PC-9 (cell line): ENCODE measurements at regions not wholly inside any gene's neighbourhood (a gene's known extent, or its start where the extent isn't known, plus 50 kb on each side); places are given as distances from the start of the nearest gene placed in this dataset.

Experiments
- BruUV-seq: library from RNA; stranded (reverse); fragments of 400-500 nt; replicated peaks from 2 replicates; lab custom pipeline; 2021; lab: Mats Ljungman, UMichigan
- CTCF ChIA-PET: fragments of 300-600 bp; sonication (Branson Sonifier 250); formaldehyde crosslinking; loops from one replicate; lab custom pipeline; 2022; ENCODE audit warnings: antibody characterized with exemption; lab: Charles Lee
- POLR2A ChIA-PET: fragments of 300-600 bp; sonication (Branson Sonifier 250); formaldehyde crosslinking; loops from one replicate; lab custom pipeline; 2022; ENCODE audit warnings: antibody characterized with exemption; ENCODE audit not compliant: unreplicated experiment; lab: Charles Lee
- DNase-seq, 2 experiments: peaks; one replicate each; pipeline versions ENCODE4 v3.0.0 to v3.0.0-alpha.2; 2015 to 2022; ENCODE audit warnings: mixed read lengths in 1 of 2
- H2AFZ ChIP-seq: fragments of 200-600 bp; sonication (generic); 2 replicates; pipeline ENCODE4 v1.8.1; 2017; ENCODE audit warnings: antibody characterized with exemption
- H3F3A ChIP-seq: fragments of 200-600 bp; sonication (generic); 2 replicates; pipeline ENCODE4 v1.8.1; 2017; ENCODE audit warnings: antibody characterized with exemption, mild to moderate bottlenecking, low read depth; ENCODE audit not compliant: insufficient read depth
- H3K27ac ChIP-seq: fragments of 200-600 bp; sonication (generic); 2 replicates; pipeline ENCODE4 v1.6.1; 2016; ENCODE audit warnings: mixed run types
- H3K27me3 ChIP-seq: fragments of 200-600 bp; sonication (generic); 2 replicates; pipeline ENCODE4 v1.6.1; 2016; ENCODE audit warnings: low read depth, mixed run types; ENCODE audit not compliant: insufficient read depth
- H3K36me3 ChIP-seq: fragments of 200-600 bp; sonication (generic); 2 replicates; pipeline ENCODE4 v1.6.1; 2016; ENCODE audit warnings: low read depth, mixed run types
- H3K4me1 ChIP-seq: fragments of 200-600 bp; sonication (generic); replicated peaks from 2 replicates; pipeline ENCODE4 v1.6.1; 2016; ENCODE audit warnings: mixed run types; ENCODE audit not compliant: insufficient read depth
- H3K4me2 ChIP-seq: fragments of 200-600 bp; sonication (generic); 2 replicates; pipeline ENCODE4 v1.6.1; 2017; ENCODE audit warnings: mixed run types
- H3K4me3 ChIP-seq: fragments of 200-600 bp; sonication (generic); 2 replicates; pipeline ENCODE4 v1.6.1; 2016; ENCODE audit warnings: mixed run types
- H3K79me2 ChIP-seq: fragments of 200-600 bp; sonication (generic); 2 replicates; pipeline ENCODE4 v1.6.1; 2017; ENCODE audit warnings: low read depth, mixed run types
- H3K9me2 ChIP-seq: fragments of 200-600 bp; sonication (generic); 2 replicates; pipeline ENCODE4 v1.8.1; 2017; ENCODE audit warnings: mild to moderate bottlenecking; ENCODE audit not compliant: insufficient read depth
- H3K9me3 ChIP-seq: fragments of 200-600 bp; sonication (generic); 2 replicates; pipeline ENCODE4 v1.8.1; 2016; ENCODE audit warnings: low read depth; ENCODE audit not compliant: insufficient read depth
- H4K20me1 ChIP-seq: fragments of 200-600 bp; sonication (generic); 2 replicates; pipeline ENCODE4 v1.8.1; 2017; ENCODE audit not compliant: insufficient read depth
- CTCF ChIP-seq: fragments of 200-600 bp; sonication (generic); conservative IDR thresholded peaks from 2 replicates; pipeline ENCODE4 v1.6.1; 2017; ENCODE audit warnings: mixed run types, antibody characterized with exemption, mild to moderate bottlenecking, moderate library complexity
- EZH2 ChIP-seq: fragments of 200-600 bp; sonication (generic); IDR thresholded peaks from 2 replicates; pipeline ENCODE4 v1.8.0; 2017; ENCODE audit warnings: antibody characterized with exemption, low read depth
- intact Hi-C: fragments of 100-400 bp; cut with micrococcal nuclease; formaldehyde crosslinking; loops from one replicate; pipeline ENCODE4 v1.10.0; 2022; ENCODE audit not compliant: unreplicated experiment

DNA sequence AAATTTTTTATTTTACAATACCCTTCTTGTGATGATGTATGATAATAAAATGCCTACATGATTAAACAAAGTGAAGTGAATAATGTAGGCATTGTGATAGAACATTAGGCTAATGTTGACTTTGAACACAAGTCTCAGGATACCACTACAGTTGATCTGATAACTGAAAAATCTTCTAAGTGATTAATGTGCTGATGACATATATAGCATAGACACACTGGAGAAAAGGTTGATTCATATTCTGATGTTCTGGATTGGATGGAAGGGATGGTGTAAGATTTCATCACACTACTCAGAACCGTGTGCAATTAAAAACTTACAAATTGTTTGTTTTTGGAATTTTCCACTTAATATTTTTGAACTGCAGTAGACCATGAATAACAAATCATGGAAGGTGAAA, 738.5 kb downstream of the TECRL start:
- TF ChIP-seq EZH2 (no peak), CTCF (no peak)
- H3K9me2 ChIP-seq, result no peaks in the 10 kb centered on the region; the same call in 1 of the 2 replicates
- ChIA-PET POLR2A (no interaction called here), CTCF (no interaction called here)
- H3K4me1 ChIP-seq, result no peaks in the 10 kb centered on the region
- H3K9me3 ChIP-seq, result no peaks in the 10 kb centered on the region
- no TSS peak for BruUV-seq
- H3K79me2 ChIP-seq, result no peaks in the 10 kb centered on the region
- no peak overlapping the region for H2AFZ ChIP-seq
- H3F3A ChIP-seq, result no peaks in the 10 kb centered on the region
- DNase-seq, result no peak
- H3K36me3 ChIP-seq, result no peaks in the 10 kb centered on the region
- no peaks in the 10 kb centered on the region; the same call in 1 of the 2 replicates for H4K20me1 ChIP-seq
- intact Hi-C loops, result no loop called here
- H3K27ac ChIP-seq, result no peak overlapping the region
- H3K27me3 ChIP-seq, result no peaks in the 10 kb centered on the region
- H3K4me2 ChIP-seq, result no peak overlapping the region
- H3K4me3 ChIP-seq, result no peak overlapping the region

- Histone ChIP-seq H3K36me3 (no peaks in the 10 kb centered on the region), H4K20me1 (no peaks in the 10 kb centered on the region; the same call in 1 of the 2 replicates), H3K4me1 (no peaks in the 10 kb centered on the region), H3K27me3 (no peaks in the 10 kb centered on the region), H3K4me2 (no peak overlapping the region), H3K9me3 (no peaks in the 10 kb centered on the region), H3F3A (no peaks in the 10 kb centered on the region), H3K79me2 (no peaks in the 10 kb centered on the region), H3K27ac (no peak overlapping the region), H2AFZ (no peak overlapping the region), H3K9me2 (no peaks in the 10 kb centered on the region), H3K4me3 (no peak overlapping the region)
- TF ChIP-seq CTCF (no peak), EZH2 (no peak)
- DNase-seq, result no peak
- intact Hi-C loops, result no loop called here
- CTCF ChIA-PET, result no interaction called here
- no TSS peak for BruUV-seq
- POLR2A ChIA-PET, result no interaction called here
Measured at GRCh38 chr4:63663870-63664269, 745.4 kb downstream of the TECRL start.

- Histone ChIP-seq H3K4me1 (no peaks in the 10 kb centered on the region), H3K36me3 (no peaks in the 10 kb centered on the region), H3K4me2 (no peak overlapping the region), H3K9me2 (no peaks in the 10 kb centered on the region), H4K20me1 (no peaks in the 10 kb centered on the region), H3K27me3 (no peaks in the 10 kb centered on the region), H3K9me3 (no peaks in the 10 kb centered on the region), H3F3A (no peaks in the 10 kb centered on the region), H3K27ac (no peak overlapping the region), H3K79me2 (no peaks in the 10 kb centered on the region), H2AFZ (no peak overlapping the region), H3K4me3 (no peak overlapping the region)
- POLR2A ChIA-PET, result no interaction called here
- CTCF ChIA-PET, result no interaction called here
- no peak for TF ChIP-seq EZH2
- intact Hi-C loops, result no loop called here
- no TSS peak for BruUV-seq
- no peak for DNase-seq
Measured at GRCh38 chr4:63644396-63644795, 764.9 kb downstream of the TECRL start.

DNA sequence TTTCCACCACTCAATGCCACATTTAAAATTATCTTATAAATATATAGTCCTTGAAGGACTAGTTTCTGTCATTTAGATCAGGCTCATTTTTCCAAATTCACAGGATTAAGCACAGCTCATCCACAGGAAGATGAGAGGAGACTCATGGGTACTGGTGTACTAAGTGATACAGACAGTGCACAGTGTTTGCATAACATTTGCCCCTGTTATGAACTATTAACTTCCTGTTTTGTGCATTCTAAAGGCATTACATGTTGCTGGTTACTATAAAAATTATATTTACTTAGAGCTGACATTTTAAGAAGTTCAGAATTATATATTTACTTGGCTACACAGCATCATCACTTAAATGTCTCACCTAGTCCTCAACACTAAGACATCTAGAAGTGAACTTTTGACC, 772.0 kb downstream of the TECRL start:
- POLR2A ChIA-PET, result no interaction called here

More for the DNA sequence above, 772.0 kb downstream of the TECRL start:
- Histone ChIP-seq H3K79me2 (no peaks in the 10 kb centered on the region), H3K36me3 (no peaks in the 10 kb centered on the region), H3K27me3 (no peaks in the 10 kb centered on the region), H3K4me3 (no peak overlapping the region), H2AFZ (no peak overlapping the region), H3K9me3 (no peaks in the 10 kb centered on the region), H3K27ac (no peak overlapping the region), H3K4me1 (no peaks in the 10 kb centered on the region), H3K9me2 (no peaks in the 10 kb centered on the region), H4K20me1 (no peaks in the 10 kb centered on the region), H3F3A (no peaks in the 10 kb centered on the region), H3K4me2 (no peak overlapping the region)
- intact Hi-C loops, result no loop called here
- BruUV-seq, result no TSS peak
- TF ChIP-seq EZH2, result no peak
- TF ChIP-seq CTCF, result no peak
- CTCF ChIA-PET, result no interaction called here
- DNase-seq, result no peak
